ENCODE measurements at regions not wholly inside any gene's neighbourhood (a gene's known extent, or its start where the extent isn't known, plus 50 kb on each side); places are given as distances from the start of the nearest gene placed in this dataset.
A peak's percentile ranks its signal among the peaks of the same experiment; 100 is the strongest.
"Not testable (repeated sequence)": the region's sequence is repeated elsewhere in the genome, so short reads cannot be mapped to it uniquely, and the experiment has no call there.

DNA sequence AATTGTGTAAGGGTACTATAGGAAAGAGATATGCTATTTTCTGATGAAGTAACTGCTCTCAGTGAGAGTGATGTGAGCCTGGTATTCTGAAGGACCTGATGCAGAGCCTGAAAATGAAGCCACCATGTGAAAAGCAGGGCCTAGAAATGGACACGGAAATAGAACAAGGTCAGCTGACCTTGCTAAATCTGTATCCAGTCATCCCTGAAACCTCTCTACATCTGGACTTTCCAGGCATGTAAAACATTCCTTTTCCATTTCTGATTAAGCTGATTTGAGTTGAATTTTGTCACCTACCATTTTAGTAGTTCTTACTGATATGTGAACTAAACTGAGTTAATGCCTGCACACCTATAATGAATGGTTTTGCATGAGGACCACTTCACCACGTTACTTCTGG, 72.4 kb upstream of the NEIL3 start:
- no peak for DNase-seq (ENCODE audit: low read depth in 3 of 3, low spot score in 1 of 3)

GRCh38 chr4:177239477-177239876, 70.2 kb upstream of the NEIL3 start:
- DNase-seq (ENCODE audit: low read depth in 3 of 3, low spot score in 1 of 3): no peak

DNA sequence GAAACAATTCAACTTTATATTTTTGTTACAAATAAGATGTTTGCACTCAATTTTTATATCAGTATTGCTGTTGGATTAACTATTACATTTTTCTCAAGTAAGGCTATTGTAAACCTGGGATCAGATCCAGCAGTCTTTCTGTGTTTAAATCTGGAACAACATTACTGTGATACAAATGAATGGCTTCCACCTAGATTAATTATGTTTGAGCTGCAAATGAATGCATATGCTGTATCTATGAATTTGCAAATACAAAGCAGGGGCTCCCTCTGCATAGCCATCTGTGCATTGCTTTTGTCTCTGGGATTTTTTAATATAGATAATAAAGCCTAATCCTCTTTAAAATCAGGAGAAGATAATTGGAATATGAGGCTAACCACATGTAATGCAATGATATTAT, 69.8 kb upstream of the NEIL3 start:
- no peak for DNase-seq (ENCODE audit: low read depth in 3 of 3, low spot score in 1 of 3)

DNA sequence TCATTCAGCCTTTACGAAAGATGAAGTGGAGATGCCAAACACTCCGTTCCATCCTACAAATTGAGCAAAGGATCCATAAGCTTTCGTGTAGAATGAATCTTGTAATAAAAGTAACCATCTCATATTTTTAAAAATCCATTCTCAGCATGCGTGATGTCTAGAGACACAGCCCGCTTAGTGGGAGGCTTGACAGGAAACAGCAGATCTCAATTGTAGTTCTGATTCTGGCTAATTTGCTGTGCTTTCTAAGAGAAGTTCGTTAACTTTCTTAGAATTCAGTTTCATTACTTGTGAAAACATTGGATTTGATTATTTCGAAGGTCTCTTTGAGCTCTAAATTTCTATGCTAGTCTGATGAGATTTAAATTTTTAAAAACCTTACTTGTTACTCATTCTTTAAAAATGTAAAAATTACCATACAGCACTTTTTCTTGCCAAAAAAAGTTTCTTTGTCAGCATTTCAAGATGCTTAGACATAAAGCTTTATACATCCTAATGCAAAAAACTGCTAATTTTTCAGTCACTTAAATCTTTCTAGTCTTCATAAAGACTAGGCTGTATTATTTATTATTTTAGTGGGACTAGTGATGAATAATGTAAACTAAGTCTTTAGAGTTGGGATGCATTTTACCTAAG, 66.9 kb upstream of the NEIL3 start:
- DNase-seq (ENCODE audit: low read depth in 3 of 3, low spot score in 1 of 3): no peak

DNA sequence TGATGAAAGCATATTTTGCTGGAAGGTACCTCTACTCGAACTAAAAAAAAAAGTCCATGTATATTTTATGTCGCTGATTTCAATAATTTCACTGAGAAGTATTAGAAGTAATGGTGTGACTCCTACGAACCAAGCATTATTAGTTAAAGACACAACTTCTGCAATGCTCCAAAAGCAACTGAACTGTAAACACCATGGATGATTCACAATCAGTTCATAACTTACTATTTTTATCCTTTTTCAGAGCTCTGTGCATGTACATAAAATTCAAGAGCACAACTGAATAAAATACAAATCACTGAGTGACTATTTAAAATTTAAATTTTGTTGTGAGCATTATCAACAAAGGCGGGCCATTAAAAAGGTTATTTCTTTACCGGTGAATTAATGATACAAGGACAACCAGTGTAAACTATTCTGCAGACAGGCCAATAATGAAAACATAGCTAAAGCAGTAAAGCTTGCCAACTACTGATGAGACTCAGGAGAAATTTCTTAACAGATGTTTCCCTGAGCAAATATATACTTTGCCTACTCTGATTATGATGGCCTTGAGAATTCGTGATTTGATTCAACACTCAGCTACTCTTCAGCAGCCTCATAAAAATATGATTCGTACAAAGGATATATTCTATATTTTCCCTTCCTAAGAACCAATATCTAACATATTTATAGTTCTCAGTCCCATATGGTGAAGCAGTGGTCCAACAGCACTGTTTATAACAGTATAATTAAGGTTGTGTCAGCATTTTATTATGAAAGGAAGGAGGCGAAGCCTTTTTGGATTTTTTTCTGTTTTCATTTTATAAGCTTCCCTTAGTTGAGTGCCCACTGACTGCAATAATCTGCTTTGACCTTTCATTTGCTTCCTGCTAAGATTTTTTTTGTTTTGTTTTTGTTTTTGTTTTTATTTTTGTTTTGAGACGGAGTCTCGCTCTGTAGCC, 62.8 kb upstream of the NEIL3 start:
- DNase-seq (ENCODE audit: low read depth in 3 of 3, low spot score in 1 of 3): no peak

DNA sequence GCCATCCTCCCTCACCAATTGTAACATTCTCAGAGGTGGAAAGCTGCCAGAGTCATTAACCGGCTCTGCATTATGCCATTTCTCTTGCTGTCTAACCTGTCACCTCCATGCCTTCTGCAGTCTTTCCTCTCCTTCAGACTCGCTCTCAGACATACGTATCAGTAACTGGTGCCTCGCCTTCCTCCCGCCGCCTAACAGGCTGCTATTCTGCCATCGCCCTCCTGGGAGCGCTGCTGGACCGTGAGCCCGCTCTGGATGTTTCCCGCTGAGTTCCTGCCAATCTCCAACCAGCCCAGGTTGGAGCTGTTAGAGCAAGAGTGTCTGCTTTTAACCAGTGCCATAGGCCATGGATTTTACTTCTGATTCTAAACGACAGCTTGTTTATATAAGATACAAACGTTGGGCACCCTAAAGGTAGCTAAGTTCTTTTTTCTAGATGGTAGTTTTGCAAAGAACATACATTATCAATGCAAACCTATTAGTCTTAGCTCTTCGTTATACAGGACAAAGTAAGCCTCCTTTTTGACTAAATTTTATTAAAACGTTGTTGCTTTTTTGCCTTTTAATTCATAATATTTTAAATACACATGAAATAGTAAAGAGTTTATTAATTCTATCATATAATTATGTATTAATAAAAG, 59.5 kb upstream of the NEIL3 start:
- peak; percentile 4 to 45 (median 26) for DNase-seq (ENCODE audit: low read depth in 3 of 3, low spot score in 1 of 3)

GRCh38 chr4:177251237-177251636, 58.4 kb upstream of the NEIL3 start:
- DNase-seq (ENCODE audit: low read depth in 3 of 3, low spot score in 1 of 3): no peak

GRCh38 chr4:177255359-177255758, 54.3 kb upstream of the NEIL3 start:
- no peak for DNase-seq (ENCODE audit: low read depth in 3 of 3, low spot score in 1 of 3)

- DNase-seq (ENCODE audit: low read depth in 3 of 3, low spot score in 1 of 3): no peak
Observed at GRCh38 chr4:177256950-177257349, 52.7 kb upstream of the NEIL3 start.

DNA sequence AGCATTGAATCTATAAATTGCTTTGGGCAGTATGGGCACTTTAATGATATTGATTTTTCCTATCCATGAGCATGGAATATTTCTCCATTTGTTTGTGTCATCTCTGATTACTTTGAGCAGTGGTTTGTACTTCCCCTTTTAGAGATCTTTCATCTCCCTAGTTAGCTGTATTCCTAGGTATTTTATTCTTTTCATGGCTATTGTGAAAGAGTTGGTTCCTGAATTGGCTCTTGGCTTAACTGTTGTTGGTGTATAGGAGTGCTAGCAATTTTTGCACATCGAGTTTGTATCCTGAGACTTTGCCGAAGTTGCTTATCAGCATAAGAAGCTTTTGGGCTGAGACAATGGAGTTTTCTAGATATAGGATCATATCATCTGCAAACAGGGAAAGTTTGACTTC, 50.2 kb upstream of the NEIL3 start:
- not testable (repeated sequence) for DNase-seq (ENCODE audit: low read depth in 3 of 3, low spot score in 1 of 3)

All from stimulated activated CD4-positive, alpha-beta T cell treated with anti-CD3 and anti-CD28 coated beads, TNF-alpha, amount 100 ng/mL, for 1 hour (primary cell).